ENCODE measurements at regions not wholly inside any gene's neighbourhood (a gene's known extent, or its start where the extent isn't known, plus 50 kb on each side); places are given as distances from the start of the nearest gene placed in this dataset.

GRCh38 chr2:200758341-200758740 is 53.4 kb upstream of the BZW1 start (continued):
- TF ChIP-seq, protein P1, sequence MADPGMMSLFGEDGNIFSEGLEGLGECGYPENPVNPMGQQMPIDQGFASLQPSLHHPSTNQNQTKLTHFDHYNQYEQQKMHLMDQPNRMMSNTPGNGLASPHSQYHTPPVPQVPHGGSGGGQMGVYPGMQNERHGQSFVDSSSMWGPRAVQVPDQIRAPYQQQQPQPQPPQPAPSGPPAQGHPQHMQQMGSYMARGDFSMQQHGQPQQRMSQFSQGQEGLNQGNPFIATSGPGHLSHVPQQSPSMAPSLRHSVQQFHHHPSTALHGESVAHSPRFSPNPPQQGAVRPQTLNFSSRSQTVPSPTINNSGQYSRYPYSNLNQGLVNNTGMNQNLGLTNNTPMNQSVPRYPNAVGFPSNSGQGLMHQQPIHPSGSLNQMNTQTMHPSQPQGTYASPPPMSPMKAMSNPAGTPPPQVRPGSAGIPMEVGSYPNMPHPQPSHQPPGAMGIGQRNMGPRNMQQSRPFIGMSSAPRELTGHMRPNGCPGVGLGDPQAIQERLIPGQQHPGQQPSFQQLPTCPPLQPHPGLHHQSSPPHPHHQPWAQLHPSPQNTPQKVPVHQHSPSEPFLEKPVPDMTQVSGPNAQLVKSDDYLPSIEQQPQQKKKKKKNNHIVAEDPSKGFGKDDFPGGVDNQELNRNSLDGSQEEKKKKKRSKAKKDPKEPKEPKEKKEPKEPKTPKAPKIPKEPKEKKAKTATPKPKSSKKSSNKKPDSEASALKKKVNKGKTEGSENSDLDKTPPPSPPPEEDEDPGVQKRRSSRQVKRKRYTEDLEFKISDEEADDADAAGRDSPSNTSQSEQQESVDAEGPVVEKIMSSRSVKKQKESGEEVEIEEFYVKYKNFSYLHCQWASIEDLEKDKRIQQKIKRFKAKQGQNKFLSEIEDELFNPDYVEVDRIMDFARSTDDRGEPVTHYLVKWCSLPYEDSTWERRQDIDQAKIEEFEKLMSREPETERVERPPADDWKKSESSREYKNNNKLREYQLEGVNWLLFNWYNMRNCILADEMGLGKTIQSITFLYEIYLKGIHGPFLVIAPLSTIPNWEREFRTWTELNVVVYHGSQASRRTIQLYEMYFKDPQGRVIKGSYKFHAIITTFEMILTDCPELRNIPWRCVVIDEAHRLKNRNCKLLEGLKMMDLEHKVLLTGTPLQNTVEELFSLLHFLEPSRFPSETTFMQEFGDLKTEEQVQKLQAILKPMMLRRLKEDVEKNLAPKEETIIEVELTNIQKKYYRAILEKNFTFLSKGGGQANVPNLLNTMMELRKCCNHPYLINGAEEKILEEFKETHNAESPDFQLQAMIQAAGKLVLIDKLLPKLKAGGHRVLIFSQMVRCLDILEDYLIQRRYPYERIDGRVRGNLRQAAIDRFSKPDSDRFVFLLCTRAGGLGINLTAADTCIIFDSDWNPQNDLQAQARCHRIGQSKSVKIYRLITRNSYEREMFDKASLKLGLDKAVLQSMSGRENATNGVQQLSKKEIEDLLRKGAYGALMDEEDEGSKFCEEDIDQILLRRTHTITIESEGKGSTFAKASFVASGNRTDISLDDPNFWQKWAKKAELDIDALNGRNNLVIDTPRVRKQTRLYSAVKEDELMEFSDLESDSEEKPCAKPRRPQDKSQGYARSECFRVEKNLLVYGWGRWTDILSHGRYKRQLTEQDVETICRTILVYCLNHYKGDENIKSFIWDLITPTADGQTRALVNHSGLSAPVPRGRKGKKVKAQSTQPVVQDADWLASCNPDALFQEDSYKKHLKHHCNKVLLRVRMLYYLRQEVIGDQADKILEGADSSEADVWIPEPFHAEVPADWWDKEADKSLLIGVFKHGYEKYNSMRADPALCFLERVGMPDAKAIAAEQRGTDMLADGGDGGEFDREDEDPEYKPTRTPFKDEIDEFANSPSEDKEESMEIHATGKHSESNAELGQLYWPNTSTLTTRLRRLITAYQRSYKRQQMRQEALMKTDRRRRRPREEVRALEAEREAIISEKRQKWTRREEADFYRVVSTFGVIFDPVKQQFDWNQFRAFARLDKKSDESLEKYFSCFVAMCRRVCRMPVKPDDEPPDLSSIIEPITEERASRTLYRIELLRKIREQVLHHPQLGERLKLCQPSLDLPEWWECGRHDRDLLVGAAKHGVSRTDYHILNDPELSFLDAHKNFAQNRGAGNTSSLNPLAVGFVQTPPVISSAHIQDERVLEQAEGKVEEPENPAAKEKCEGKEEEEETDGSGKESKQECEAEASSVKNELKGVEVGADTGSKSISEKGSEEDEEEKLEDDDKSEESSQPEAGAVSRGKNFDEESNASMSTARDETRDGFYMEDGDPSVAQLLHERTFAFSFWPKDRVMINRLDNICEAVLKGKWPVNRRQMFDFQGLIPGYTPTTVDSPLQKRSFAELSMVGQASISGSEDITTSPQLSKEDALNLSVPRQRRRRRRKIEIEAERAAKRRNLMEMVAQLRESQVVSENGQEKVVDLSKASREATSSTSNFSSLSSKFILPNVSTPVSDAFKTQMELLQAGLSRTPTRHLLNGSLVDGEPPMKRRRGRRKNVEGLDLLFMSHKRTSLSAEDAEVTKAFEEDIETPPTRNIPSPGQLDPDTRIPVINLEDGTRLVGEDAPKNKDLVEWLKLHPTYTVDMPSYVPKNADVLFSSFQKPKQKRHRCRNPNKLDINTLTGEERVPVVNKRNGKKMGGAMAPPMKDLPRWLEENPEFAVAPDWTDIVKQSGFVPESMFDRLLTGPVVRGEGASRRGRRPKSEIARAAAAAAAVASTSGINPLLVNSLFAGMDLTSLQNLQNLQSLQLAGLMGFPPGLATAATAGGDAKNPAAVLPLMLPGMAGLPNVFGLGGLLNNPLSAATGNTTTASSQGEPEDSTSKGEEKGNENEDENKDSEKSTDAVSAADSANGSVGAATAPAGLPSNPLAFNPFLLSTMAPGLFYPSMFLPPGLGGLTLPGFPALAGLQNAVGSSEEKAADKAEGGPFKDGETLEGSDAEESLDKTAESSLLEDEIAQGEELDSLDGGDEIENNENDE (IDR thresholded peaks at IDR 0.05; ENCODE audit: insufficient replicate concordance, low read length): no peak
- TF ChIP-seq NANOG (IDR thresholded peaks at IDR 0.05; ENCODE audit: insufficient read depth, low read depth, low read length, poor library complexity, severe bottlenecking) (no peak), SP1 (IDR thresholded peaks at IDR 0.05; ENCODE audit: low read depth, low read length) (no peak), POU5F1 (IDR thresholded peaks at IDR 0.05; ENCODE audit: low read depth, low read length) (no peak), NRF1 (IDR thresholded peaks at IDR 0.05; ENCODE audit: low read depth, low read length) (no peak), TAF7 (optimal IDR thresholded peaks at IDR 0.05; ENCODE audit: borderline replicate concordance, low read depth, low read length) (no peak)
